Panc1 (cell line): ENCODE measurements at regions not wholly inside any gene's neighbourhood (a gene's known extent, or its start where the extent isn't known, plus 50 kb on each side); places are given as distances from the start of the nearest gene placed in this dataset.

Experiments
- CTCF ChIP-seq: fragments of 450-650 bp; IDR thresholded peaks from 2 replicates; pipeline ENCODE4 v1.5.1; 2017; ENCODE audit warnings: mild to moderate bottlenecking
- POLR2AphosphoS5 ChIP-seq: IDR thresholded peaks from 2 replicates; pipeline ENCODE4 v1.6.1; 2012; ENCODE audit warnings: mild to moderate bottlenecking, low read depth, low read length, moderate library complexity
- REST ChIP-seq, 2 experiments: IDR thresholded peaks; 2 replicates each; pipeline ENCODE4 v1.6.1; 2011 to 2012; ENCODE audit warnings: low read depth in 2 of 2, control low read depth in 1 of 2, low read length in 1 of 2, mild to moderate bottlenecking in 1 of 2, moderate library complexity in 1 of 2; ENCODE audit not compliant: insufficient read depth in 1 of 2
- TCF7L2 ChIP-seq: IDR thresholded peaks from 2 replicates; pipeline ENCODE4 v1.6.1; 2011; ENCODE audit warnings: mild to moderate bottlenecking, low read depth, low read length, inconsistent platforms

- TF ChIP-seq CTCF (no peak), POLR2AphosphoS5 (no peak), REST (IDR thresholded peaks at IDR 0.05; ENCODE audit: insufficient read depth in 1 of 2, low read depth in 2 of 2, low read length in 1 of 2) (no peak), TCF7L2 (no peak)
Measured at GRCh38 chr6:92329208-92329847, 1090.0 kb downstream of the EPHA7 start.
